Activated CD4-positive, alpha-beta T cell treated with anti-CD3 and anti-CD28 coated beads for 36 hours (primary cell): ENCODE measurements at regions not wholly inside any gene's neighbourhood (a gene's known extent, or its start where the extent isn't known, plus 50 kb on each side); places are given as distances from the start of the nearest gene placed in this dataset.

ENCODE experiments used
- ATAC-seq: fragments of 200-7000 bp; cut with Tn5 transposase; one replicate; pipeline ENCODE4 v1.10.0; 2021; ENCODE audit warnings: mild to moderate bottlenecking, moderate library complexity
- CTCF ChIA-PET: fragments of 350-600 bp; sonication (Branson Sonifier 250); formaldehyde crosslinking; loops from one replicate; lab custom pipeline; 2021; ENCODE audit warnings: antibody characterized with exemption; lab: Charles Lee
- POLR2A ChIA-PET: fragments of 350-600 bp; sonication (Branson Sonifier 250); formaldehyde crosslinking; loops from one replicate; lab custom pipeline; 2021; ENCODE audit warnings: antibody characterized with exemption, inconsistent platforms; lab: Charles Lee
- DNase-seq: peaks from one replicate; pipeline ENCODE4 v3.0.0-alpha.2; 2020
- H3K27ac Mint-ChIP-seq: one replicate; pipeline ENCODE4 v1.8.0; 2021; ENCODE audit warnings: mixed read lengths
- H3K27me3 Mint-ChIP-seq: one replicate; pipeline ENCODE4 v1.8.0; 2021; ENCODE audit warnings: mixed read lengths
- H3K36me3 Mint-ChIP-seq: one replicate; pipeline ENCODE4 v1.8.0; 2021; ENCODE audit warnings: low read depth, mixed read lengths
- H3K4me1 Mint-ChIP-seq: one replicate; pipeline ENCODE4 v1.8.0; 2021; ENCODE audit warnings: mixed read lengths
- H3K4me3 Mint-ChIP-seq: one replicate; pipeline ENCODE4 v1.8.0; 2021; ENCODE audit warnings: mild to moderate bottlenecking, moderate library complexity, mixed read lengths
- H3K9me3 Mint-ChIP-seq: one replicate; pipeline ENCODE4 v1.8.0; 2021; ENCODE audit warnings: low read depth, mixed read lengths
- intact Hi-C, 2 experiments: fragments of 100-400 bp; cut with DNase I in 1 of 2; cut with micrococcal nuclease in 1 of 2; formaldehyde crosslinking; loops; one replicate each; pipeline versions ENCODE4 v1.14.2 to v1.15.1; 2022 to 2024; cut with DNase I, micrococcal nuclease

DNA sequence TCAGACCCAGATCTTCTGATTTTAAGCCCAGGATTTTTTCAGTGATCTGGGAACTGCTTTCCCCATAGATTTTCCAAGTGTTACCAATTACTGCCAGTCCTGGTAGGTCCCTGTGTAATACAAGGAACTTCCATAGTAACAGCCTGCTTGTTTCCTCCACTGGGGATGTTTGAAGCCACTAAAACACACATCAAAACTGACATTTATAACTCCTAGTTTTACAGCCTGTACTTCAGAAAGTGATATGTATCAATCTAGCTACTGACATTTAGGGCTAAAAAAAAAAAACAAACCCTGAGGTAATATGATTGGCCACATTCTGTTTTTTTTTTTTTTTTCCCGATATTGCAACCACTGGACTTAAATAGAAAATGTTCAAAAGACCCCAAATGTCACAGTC, 166.9 kb upstream of the SP4 start:
- CTCF ChIA-PET = interaction anchor here (1.0 to 1.1 kb wide), 3 partner anchors 76 to 247 kb away, joined by 3 to 4 read pairs (median 3); no protein-coding TSS in a partner anchor
- POLR2A ChIA-PET = no interaction called here
- Mint-ChIP-seq H3K27ac (no peak overlapping the region), H3K4me3 (no peak overlapping the region), H3K4me1 (peaks cover 9% of the 10 kb centered on the region), H3K36me3 (no peaks in the 10 kb centered on the region), H3K27me3 (peaks cover 3% of the 10 kb centered on the region), H3K9me3 (no peaks in the 10 kb centered on the region)
- DNase-seq = no peak
- ATAC-seq = no peak
- intact Hi-C loops = loop anchor here (1.0 to 5.0 kb wide), 3 partner anchors 246 to 506 kb away; no protein-coding TSS in a partner anchor

DNA sequence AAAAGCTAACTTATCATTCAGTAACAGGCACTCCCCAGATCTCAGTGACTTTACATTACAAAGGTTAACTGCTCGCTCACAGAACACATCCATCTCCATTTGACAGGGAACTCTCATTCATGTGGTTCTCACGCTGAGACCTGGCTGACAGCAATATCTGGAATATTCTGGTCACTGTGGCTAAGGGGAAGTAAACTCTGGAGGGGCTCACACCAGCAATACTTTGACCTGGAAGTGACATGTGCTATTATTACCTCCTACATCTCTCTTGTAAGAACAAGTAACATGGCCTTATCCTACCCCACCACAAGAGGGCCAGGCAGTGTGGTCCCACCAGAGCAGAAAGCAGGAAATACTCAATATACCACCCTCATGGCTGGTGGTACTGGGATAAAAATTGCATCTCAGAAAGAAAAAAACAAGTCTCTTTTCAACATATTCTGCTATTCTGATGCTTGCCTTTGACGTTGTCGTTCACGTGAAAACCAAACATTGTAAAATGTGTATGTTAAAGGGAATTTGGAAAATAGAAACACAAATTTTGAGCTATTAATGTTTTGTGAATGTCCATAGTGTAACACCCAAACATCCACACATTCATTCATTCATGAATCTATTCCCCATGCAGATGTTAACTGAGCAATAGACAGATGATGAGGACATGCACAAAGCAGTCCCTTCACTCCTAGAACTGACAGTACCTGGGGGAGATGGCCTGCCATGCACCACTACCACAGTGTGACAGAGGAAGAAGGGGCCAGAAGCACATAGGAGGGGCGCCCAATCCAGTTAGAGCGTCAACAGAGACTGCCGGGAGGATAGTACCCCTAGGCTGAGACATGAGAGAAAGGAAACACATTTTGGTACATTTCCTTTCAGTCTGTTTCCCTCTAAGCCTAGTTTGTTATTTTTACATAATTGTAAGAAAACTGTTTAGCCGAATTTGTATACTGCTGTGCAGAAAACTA, 166.0 kb upstream of the SP4 start:
- DNase-seq (peak; percentile 64), ATAC-seq (peak; percentile 81)
- Mint-ChIP-seq H3K9me3 (no peaks in the 10 kb centered on the region), H3K27me3 (peaks cover 3% of the 10 kb centered on the region), H3K4me1 (peaks cover 9% of the 10 kb centered on the region), H3K27ac (no peak overlapping the region), H3K4me3 (no peak overlapping the region), H3K36me3 (no peaks in the 10 kb centered on the region)
- ChIA-PET CTCF (interaction anchor here (0.7 to 3.3 kb wide), 14 partner anchors 8 to 586 kb away, joined by 3 to 15 read pairs (median 3); no protein-coding TSS in a partner anchor), POLR2A (no interaction called here)
- intact Hi-C loops = loop anchor here (1.0 to 5.0 kb wide), 3 partner anchors 245 to 505 kb away; no protein-coding TSS in a partner anchor

DNA sequence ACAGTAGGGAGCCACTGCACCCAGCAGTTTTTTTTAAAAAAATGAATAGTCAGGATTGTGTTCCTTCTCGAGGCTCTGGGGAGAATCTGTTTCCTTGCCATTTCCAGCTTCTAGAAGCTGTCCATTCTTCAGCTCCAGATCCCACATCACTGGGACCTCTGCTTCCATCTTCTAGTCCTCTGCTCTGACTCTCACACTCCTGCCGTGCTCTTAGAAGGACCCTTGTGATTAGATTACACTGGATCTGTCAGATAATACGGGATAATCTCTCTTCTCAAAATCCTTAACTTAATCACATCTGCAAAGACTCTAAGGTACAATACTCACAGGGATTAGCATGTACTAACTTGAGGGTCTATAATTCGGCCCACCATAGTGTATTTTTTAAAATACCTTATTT, 158.9 kb upstream of the SP4 start:
- ChIA-PET POLR2A (no interaction called here), CTCF (no interaction called here)
- no peak overlapping the region for H3K4me3 Mint-ChIP-seq
- DNase-seq = no peak
- no peak for ATAC-seq
- no peaks in the 10 kb centered on the region for H3K4me1 Mint-ChIP-seq
- intact Hi-C loops = no loop called here
- H3K27ac Mint-ChIP-seq = no peak overlapping the region
- H3K9me3 Mint-ChIP-seq = no peaks in the 10 kb centered on the region
- H3K36me3 Mint-ChIP-seq = no peaks in the 10 kb centered on the region
- no peaks in the 10 kb centered on the region for H3K27me3 Mint-ChIP-seq

DNA sequence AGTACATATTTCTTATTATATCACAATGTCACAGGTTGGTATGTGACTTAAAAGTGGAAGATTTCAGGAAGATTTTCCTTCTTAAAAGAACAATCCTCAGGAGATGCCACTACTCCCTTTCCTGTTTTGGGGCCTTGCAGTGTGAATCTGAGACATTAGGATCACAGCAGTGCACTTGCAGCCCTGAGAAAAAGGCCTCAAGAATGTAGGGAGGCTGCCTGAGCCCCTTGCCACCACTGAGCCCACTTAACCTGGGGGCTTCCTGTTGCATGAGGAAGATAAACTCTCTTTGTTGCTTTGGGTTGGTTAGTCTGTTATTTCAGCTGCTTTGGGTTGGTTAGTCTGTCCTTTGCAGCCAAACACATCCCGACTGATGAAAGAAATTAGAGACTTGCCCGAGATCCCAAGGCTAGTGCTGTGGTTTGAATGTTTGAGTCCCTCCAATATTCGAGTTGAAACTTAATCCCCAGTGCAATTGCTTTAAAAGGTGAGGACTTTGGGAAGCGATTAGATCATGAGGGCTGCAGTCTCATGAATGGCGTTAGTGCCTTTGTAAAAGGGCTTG, 151.3 kb upstream of the SP4 start:
- Mint-ChIP-seq H3K9me3 (no peaks in the 10 kb centered on the region), H3K36me3 (no peaks in the 10 kb centered on the region), H3K27ac (no peak overlapping the region), H3K4me1 (peaks cover 2% of the 10 kb centered on the region), H3K27me3 (no peaks in the 10 kb centered on the region), H3K4me3 (no peak overlapping the region)
- ATAC-seq = no peak
- intact Hi-C loops = no loop called here
- no peak for DNase-seq
- ChIA-PET CTCF (no interaction called here), POLR2A (no interaction called here)

DNA sequence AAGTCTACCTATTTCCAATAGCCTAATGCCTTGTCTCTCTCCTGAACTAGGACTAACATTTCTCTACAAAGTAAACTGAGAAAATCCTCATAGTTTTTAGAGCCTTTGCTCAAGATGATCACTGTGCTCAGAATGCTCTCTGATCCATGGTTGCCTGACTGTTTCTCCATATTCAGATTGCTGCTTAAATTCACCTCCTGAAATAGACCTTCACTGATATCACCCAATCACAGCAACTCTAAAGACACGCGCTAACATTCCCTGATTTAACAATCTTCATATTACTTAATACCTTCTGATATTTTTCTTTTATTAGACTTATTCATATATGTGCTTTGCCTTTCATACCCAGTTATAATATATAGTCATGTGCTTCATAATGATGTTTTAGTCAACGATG, 148.9 kb upstream of the SP4 start:
- CTCF ChIA-PET = no interaction called here
- no peak overlapping the region for H3K27ac Mint-ChIP-seq

DNA sequence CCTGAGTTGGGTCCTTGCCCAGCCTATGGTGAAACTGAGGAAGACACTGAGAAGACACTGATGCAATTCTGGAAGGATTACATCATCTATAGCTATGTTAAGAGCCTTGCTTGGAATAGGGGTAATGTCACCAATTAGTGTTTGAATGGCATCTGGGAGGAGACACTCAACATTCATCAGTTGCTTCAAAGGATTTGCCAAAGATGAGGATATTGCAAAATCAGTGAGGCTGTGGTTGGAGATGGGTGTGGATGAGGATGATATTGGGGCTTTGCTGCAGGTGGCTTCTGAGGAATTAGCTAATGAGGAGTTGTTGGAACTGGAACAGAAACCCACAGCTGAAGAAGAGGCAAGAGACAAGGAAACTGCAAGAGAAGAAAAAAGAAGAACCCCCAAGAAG, 146.7 kb upstream of the SP4 start:
- no peak overlapping the region for H3K4me3 Mint-ChIP-seq
- no peaks in the 10 kb centered on the region for H3K27me3 Mint-ChIP-seq
- DNase-seq = no peak
- no peak for ATAC-seq
- H3K9me3 Mint-ChIP-seq = no peaks in the 10 kb centered on the region
- intact Hi-C loops = no loop called here
- H3K27ac Mint-ChIP-seq = peak overlapping the region; percentile 10
- peaks cover 2% of the 10 kb centered on the region for H3K4me1 Mint-ChIP-seq
- CTCF ChIA-PET = interaction anchor here (0.6 kb wide), 1 partner anchor 154 kb away, joined by 3 read pairs; no protein-coding TSS in a partner anchor
- POLR2A ChIA-PET = no interaction called here
- no peaks in the 10 kb centered on the region for H3K36me3 Mint-ChIP-seq

More for the DNA sequence above, 148.9 kb upstream of the SP4 start:
- POLR2A ChIA-PET = interaction anchor here (0.5 kb wide), 1 partner anchor 175 kb away, joined by 6 read pairs; no protein-coding TSS in a partner anchor
- Mint-ChIP-seq H3K36me3 (no peaks in the 10 kb centered on the region), H3K4me3 (no peak overlapping the region), H3K4me1 (peaks cover 2% of the 10 kb centered on the region), H3K27me3 (no peaks in the 10 kb centered on the region), H3K9me3 (no peaks in the 10 kb centered on the region)
- intact Hi-C loops = no loop called here
- ATAC-seq (no peak), DNase-seq (no peak)

DNA sequence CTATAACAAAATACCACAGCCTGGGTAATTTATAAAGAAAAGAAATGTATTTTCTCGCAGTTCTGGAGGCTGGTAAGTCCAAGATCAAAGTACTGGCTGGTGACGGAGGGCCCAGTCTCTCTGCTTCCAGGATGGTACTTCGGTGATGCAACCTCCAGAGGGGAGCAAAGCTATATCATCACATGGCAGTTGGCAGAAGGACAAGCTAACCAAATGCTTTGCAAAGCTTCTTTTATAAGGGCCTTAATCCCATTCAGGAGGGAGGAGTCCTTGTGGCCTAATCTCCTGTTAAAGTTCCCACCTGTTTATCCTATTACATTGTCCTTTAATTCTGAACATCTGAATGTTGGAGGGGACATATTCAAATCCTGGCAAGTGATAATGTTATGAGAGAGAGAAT, 134.1 kb upstream of the SP4 start:
- ATAC-seq = no peak
- intact Hi-C loops = no loop called here
- H3K27me3 Mint-ChIP-seq = no peaks in the 10 kb centered on the region
- no peak overlapping the region for H3K4me3 Mint-ChIP-seq
- POLR2A ChIA-PET = no interaction called here
- H3K36me3 Mint-ChIP-seq = no peaks in the 10 kb centered on the region
- CTCF ChIA-PET = interaction anchor here (0.6 to 1.5 kb wide), 2 partner anchors 10 to 32 kb away, joined by 3 to 4 read pairs; no protein-coding TSS in a partner anchor
- no peaks in the 10 kb centered on the region for H3K4me1 Mint-ChIP-seq
- H3K27ac Mint-ChIP-seq = no peak overlapping the region
- no peak for DNase-seq
- no peaks in the 10 kb centered on the region for H3K9me3 Mint-ChIP-seq

DNA sequence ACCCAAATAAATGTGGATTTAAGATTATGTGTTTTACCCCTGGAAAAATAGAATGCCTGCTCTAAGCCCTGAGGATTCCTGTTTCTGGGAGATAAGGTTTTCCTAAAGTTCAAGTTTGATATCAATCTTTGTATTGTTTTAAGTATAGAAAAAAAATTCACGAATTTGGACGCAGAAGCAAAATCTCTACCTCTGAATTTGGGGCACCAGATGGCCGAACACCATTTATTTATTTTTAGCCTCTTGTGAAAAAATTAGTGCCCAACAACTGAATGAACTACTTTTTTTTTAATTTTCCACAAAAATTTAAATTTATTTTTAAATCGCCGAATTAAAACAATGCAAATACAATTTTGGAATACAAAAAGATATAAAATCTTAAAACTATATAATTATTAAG, 128.1 kb upstream of the SP4 start:
- intact Hi-C loops = loop anchor here in 1 of 2 experiments (2.0 kb wide), 1 partner anchor 207 kb away; no protein-coding TSS in a partner anchor
- ChIA-PET CTCF (no interaction called here), POLR2A (no interaction called here)
- no peak overlapping the region for H3K27ac Mint-ChIP-seq
- peaks cover 4% of the 10 kb centered on the region for H3K4me1 Mint-ChIP-seq
- H3K4me3 Mint-ChIP-seq = no peak overlapping the region
- no peaks in the 10 kb centered on the region for H3K27me3 Mint-ChIP-seq
- H3K36me3 Mint-ChIP-seq = no peaks in the 10 kb centered on the region
- H3K9me3 Mint-ChIP-seq = no peaks in the 10 kb centered on the region
- ATAC-seq (no peak), DNase-seq (no peak)

DNA sequence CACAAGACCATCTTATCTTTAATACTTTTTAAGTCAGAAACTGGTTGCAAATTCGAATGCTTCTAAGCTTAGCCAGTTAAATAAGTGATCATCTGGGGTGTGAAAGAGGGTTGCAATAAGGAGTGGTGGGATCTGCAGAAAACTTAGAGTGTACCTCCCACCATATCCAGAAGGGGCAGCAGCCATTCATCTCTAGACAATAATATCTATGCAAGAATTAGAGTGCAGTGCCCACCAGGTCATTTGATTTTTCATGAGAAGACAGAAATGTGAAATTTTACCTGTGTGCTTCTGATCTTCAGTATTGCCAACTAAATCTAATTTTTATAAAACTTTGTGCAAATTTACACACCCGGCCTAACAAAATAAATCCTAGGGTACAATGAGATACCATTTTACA, 127.2 kb upstream of the SP4 start:
- H3K36me3 Mint-ChIP-seq = no peaks in the 10 kb centered on the region
- no peaks in the 10 kb centered on the region for H3K9me3 Mint-ChIP-seq
- H3K27me3 Mint-ChIP-seq = no peaks in the 10 kb centered on the region
- CTCF ChIA-PET = interaction anchor here (0.8 kb wide), 1 partner anchor 57 kb away, joined by 5 read pairs; no protein-coding TSS in a partner anchor
- no peak overlapping the region for H3K27ac Mint-ChIP-seq
- no peak overlapping the region for H3K4me3 Mint-ChIP-seq
- peaks cover 12% of the 10 kb centered on the region for H3K4me1 Mint-ChIP-seq
- no peak for ATAC-seq
- POLR2A ChIA-PET = no interaction called here
- intact Hi-C loops = loop anchor here in 1 of 2 experiments (2.0 kb wide), 1 partner anchor 206 kb away; no protein-coding TSS in a partner anchor
- DNase-seq = peak; percentile 7

DNA sequence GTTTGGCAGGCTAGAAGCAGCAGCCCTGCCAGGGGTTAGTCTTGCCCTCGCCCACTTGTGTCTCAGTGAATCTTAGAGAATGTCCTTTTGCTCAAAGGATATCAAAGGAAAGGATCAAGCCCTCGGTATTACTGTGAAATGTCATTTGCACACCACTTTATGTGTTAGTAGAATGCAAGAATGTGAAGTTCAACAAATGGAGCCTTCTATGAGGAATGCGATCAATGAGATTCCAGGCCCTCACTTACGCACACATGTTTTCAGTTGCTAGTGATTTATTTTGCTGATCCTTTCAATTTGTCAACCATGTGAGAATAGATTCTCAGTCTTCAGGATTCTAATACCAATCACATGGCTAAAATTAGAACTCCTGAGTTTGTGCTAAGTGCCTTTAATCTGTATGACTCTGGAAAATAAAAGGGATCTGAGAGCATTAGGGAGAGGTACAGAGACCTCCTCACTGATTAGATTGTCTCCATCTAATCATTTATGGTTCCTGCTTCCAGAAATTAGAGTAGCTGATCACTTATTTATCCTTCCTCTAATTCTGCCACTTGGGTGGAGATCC, 123.0 kb upstream of the SP4 start:
- DNase-seq = no peak
- Mint-ChIP-seq H3K27me3 (peaks cover 2% of the 10 kb centered on the region), H3K36me3 (peaks cover 7% of the 10 kb centered on the region), H3K4me3 (no peak overlapping the region), H3K4me1 (peaks cover 25% of the 10 kb centered on the region), H3K27ac (no peak overlapping the region), H3K9me3 (peaks cover 11% of the 10 kb centered on the region)
- ATAC-seq = no peak
- POLR2A ChIA-PET = no interaction called here
- intact Hi-C loops = loop anchor here (1.0 to 2.0 kb wide), 5 partner anchors 34 to 634 kb away; no protein-coding TSS in a partner anchor
- CTCF ChIA-PET = interaction anchor here (0.6 to 1.0 kb wide), 2 partner anchors 125 to 635 kb away, joined by 3 read pairs; no protein-coding TSS in a partner anchor
